HG03025 (cell line): ENCODE measurements at regions not wholly inside any gene's neighbourhood (a gene's known extent, or its start where the extent isn't known, plus 50 kb on each side); places are given as distances from the start of the nearest gene placed in this dataset.

Source experiments
- ATAC-seq: cut with Tn5 transposase; IDR thresholded peaks from one replicate; pipeline ENCODE4 v1.9.1; 2021; ENCODE audit warnings: mild to moderate bottlenecking, moderate library complexity; ENCODE audit not compliant: unreplicated experiment, low FRiP score

- no peak for ATAC-seq
Observed at GRCh38 chr2:136251197-136251884, 133.4 kb upstream of the CXCR4 start.

GRCh38 chr2:136250131-136250530, 132.2 kb upstream of the CXCR4 start:
- ATAC-seq, result no peak

- no peak for ATAC-seq
Observed at GRCh38 chr2:136248907-136249306, 131.0 kb upstream of the CXCR4 start.

- no peak for ATAC-seq
Observed at GRCh38 chr2:136248242-136248641, 130.3 kb upstream of the CXCR4 start.

GRCh38 chr2:136247204-136247950, 129.4 kb upstream of the CXCR4 start:
- no peak for ATAC-seq

- ATAC-seq, result peak; percentile 77
Observed at GRCh38 chr2:136246086-136246669, 128.2 kb upstream of the CXCR4 start.

- no peak for ATAC-seq
Observed at GRCh38 chr2:136245211-136245610, 127.3 kb upstream of the CXCR4 start.

GRCh38 chr2:136244536-136244885, 126.6 kb upstream of the CXCR4 start:
- no peak for ATAC-seq

GRCh38 chr2:136243638-136244535, 125.9 kb upstream of the CXCR4 start:
- ATAC-seq, result no peak

- ATAC-seq, result no peak
Observed at GRCh38 chr2:136242687-136243277, 124.8 kb upstream of the CXCR4 start.

GRCh38 chr2:136242100-136242499, 124.2 kb upstream of the CXCR4 start:
- no peak for ATAC-seq

- no peak for ATAC-seq
Observed at GRCh38 chr2:136239079-136239685, 121.2 kb upstream of the CXCR4 start.

GRCh38 chr2:136238286-136239078, 120.5 kb upstream of the CXCR4 start:
- ATAC-seq, result peak; percentile 80

GRCh38 chr2:136236019-136236418, 118.1 kb upstream of the CXCR4 start:
- no peak for ATAC-seq

- ATAC-seq, result no peak
Observed at GRCh38 chr2:136235546-136235945, 117.6 kb upstream of the CXCR4 start.

- ATAC-seq, result no peak
Observed at GRCh38 chr2:136234261-136234660, 116.3 kb upstream of the CXCR4 start.

GRCh38 chr2:136233298-136233697, 115.3 kb upstream of the CXCR4 start:
- ATAC-seq, result no peak

- no peak for ATAC-seq
Observed at GRCh38 chr2:136232456-136233172, 114.7 kb upstream of the CXCR4 start.

GRCh38 chr2:136230464-136230863, 112.5 kb upstream of the CXCR4 start:
- ATAC-seq, result no peak
